Nephron progenitor cell (in vitro differentiated cells): ENCODE measurements at regions not wholly inside any gene's neighbourhood (a gene's known extent, or its start where the extent isn't known, plus 50 kb on each side); places are given as distances from the start of the nearest gene placed in this dataset.

Experiments used
- DNase-seq: peaks from one replicate; pipeline ENCODE4 v3.0.0; 2021
- H3K27ac Mint-ChIP-seq: 2 replicates; pipeline ENCODE4 v1.8.0; 2021; ENCODE audit warnings: mild to moderate bottlenecking, moderate library complexity, mixed read lengths
- H3K27me3 Mint-ChIP-seq: 2 replicates; pipeline ENCODE4 v1.8.0; 2021; ENCODE audit warnings: mild to moderate bottlenecking, low read depth, mixed read lengths; ENCODE audit not compliant: poor library complexity
- H3K36me3 Mint-ChIP-seq: 2 replicates; pipeline ENCODE4 v1.8.0; 2021; ENCODE audit warnings: low read depth, mixed read lengths
- H3K4me1 Mint-ChIP-seq: 2 replicates; pipeline ENCODE4 v1.8.0; 2021; ENCODE audit warnings: mixed read lengths
- H3K4me3 Mint-ChIP-seq: 2 replicates; pipeline ENCODE4 v1.8.0; 2021; ENCODE audit warnings: mild to moderate bottlenecking, moderate library complexity, mixed read lengths
- H3K9me3 Mint-ChIP-seq: 2 replicates; pipeline ENCODE4 v1.8.0; 2021; ENCODE audit warnings: mild to moderate bottlenecking, moderate library complexity, mixed read lengths
- TF ChIP-seq, protein P1 (sequence below): fragments of 200-600 bp; sonication (generic); IDR thresholded peaks from 2 replicates; pipeline ENCODE4 v1.5.0; 2021; ENCODE audit warnings: antibody characterized with exemption

DNA sequence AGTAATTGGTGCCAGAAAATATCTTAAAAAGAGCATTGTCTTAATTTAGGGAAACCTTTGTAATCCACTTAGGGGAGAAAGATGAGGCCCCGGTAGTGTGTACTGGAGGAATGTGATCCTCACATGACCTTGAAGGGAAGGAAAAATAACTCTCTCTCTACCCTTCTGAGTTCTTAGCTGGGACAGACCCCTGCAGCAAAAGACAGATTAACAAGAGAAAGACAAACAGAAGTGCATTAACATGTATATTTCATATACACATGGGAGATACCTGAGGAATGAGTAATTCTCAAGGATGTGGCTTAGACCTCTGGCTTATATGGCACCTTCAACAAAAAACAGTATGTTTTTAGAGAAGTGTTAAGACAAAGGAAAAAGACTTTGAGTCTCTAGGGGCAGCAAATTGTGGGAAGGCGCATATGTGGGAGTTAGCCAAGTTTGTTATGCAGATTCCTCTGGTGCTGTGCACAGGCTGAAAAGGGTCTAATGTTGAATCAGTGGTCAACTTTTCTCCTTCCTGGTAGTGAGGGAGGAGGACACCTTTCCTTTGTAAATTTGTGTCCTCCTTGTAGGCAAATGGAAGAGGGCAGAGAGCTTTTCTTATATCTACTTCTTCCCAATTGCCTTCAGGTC lies 138.8 kb downstream of the LRRC70 start:
- Mint-ChIP-seq H3K27me3 (peaks cover 8% of the 10 kb centered on the region), H3K9me3 (no peaks in the 10 kb centered on the region), H3K36me3 (no peaks in the 10 kb centered on the region), H3K27ac (peak overlapping the region; percentile 19), H3K4me3 (peak overlapping the region; percentile 52), H3K4me1 (peaks cover 68% of the 10 kb centered on the region)
- DNase-seq = no peak
- TF ChIP-seq, protein P1, sequence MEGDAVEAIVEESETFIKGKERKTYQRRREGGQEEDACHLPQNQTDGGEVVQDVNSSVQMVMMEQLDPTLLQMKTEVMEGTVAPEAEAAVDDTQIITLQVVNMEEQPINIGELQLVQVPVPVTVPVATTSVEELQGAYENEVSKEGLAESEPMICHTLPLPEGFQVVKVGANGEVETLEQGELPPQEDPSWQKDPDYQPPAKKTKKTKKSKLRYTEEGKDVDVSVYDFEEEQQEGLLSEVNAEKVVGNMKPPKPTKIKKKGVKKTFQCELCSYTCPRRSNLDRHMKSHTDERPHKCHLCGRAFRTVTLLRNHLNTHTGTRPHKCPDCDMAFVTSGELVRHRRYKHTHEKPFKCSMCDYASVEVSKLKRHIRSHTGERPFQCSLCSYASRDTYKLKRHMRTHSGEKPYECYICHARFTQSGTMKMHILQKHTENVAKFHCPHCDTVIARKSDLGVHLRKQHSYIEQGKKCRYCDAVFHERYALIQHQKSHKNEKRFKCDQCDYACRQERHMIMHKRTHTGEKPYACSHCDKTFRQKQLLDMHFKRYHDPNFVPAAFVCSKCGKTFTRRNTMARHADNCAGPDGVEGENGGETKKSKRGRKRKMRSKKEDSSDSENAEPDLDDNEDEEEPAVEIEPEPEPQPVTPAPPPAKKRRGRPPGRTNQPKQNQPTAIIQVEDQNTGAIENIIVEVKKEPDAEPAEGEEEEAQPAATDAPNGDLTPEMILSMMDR = no peak

DNA sequence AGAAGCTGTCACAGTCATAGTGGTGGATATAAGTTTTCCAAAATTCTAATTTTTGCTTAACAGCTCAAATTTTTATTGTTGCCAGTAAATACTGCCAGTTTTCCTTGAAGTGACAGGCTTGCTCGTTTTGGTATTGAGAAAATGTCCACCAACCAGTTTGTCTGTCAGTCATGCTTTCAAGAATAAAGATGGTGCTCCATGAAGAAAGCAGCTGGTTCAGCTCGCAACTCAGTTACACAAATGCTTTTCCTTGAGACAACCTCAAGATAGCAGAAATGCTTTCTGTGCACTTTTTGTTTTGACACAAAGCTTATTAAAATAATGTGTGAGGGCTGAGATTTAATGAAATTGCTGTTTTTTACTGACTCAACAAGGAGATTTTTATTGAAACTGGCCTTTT lies 135.7 kb downstream of the LRRC70 start:
- Mint-ChIP-seq H3K27me3 (peaks cover 5% of the 10 kb centered on the region), H3K4me1 (peaks cover 43% of the 10 kb centered on the region), H3K9me3 (peaks cover 3% of the 10 kb centered on the region), H3K36me3 (no peaks in the 10 kb centered on the region), H3K27ac (no peak overlapping the region), H3K4me3 (no peak overlapping the region)
- TF ChIP-seq, protein P1 = no peak
- no peak for DNase-seq

DNA sequence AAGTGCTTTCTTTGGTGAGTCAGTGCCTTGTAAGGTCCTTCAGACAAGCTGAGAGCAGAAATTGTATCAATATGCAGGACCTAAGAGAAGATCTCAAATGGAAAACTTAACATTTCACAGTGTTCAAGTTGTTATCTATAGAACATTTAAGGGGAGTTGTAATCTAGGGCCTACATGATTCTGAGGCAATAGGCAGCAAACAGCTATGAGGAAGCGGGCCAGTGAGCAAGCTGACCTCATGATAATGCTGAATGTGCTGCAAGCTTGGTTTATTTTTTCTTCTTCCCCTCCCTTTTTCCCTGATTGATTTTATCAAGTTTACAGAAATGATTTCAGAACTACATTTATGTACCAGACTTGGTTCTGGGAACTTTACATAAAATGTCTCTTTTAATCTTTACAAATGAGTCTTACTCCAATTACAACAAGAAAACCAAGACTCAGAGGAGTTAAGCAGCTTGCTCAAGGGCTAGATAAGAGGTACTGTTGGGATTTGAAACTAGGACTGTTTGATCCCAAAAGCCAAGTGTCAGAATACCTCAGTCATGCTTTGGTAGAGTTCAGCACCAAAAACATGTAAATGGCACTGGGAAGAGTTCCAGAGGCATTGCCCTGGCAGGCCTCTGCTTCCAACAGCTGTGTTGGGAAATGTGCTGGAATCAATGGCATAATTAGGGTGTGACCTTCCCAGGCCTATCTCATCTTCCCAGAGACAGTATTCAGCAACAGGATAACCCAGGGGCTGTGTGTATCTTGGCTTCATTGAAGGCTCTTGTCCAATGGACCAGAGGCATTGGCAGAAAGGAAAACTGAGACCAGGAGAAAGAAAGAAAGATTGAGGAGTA lies 130.1 kb downstream of the LRRC70 start:
- H3K4me3 Mint-ChIP-seq = no peak overlapping the region
- DNase-seq = no peak
- peaks cover 6% of the 10 kb centered on the region for H3K36me3 Mint-ChIP-seq
- TF ChIP-seq, protein P1 = no peak
- no peak overlapping the region for H3K27ac Mint-ChIP-seq
- peaks cover 8% of the 10 kb centered on the region for H3K4me1 Mint-ChIP-seq
- H3K9me3 Mint-ChIP-seq = peaks cover 28% of the 10 kb centered on the region
- H3K27me3 Mint-ChIP-seq = peaks cover 5% of the 10 kb centered on the region

DNA sequence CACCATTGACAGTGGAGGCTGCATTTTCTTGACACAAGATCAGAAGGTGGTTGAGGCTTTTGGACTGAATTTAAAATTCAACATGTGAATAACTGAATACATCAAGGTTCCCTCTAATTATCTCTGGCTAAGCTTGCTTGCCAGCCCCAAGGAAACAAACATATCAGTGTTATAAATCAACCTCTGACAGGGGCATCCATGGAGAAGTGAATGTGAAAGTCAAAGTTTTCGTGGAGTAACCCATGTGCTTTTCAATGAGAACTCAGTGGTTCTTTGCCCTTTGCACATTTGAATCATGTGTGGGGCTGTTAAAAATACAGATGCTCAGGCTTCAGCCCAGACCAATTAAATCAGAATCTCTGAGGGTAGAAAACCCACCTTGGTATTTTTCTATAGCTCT lies 128.9 kb downstream of the LRRC70 start:
- H3K36me3 Mint-ChIP-seq = peaks cover 6% of the 10 kb centered on the region
- H3K4me1 Mint-ChIP-seq = peaks cover 19% of the 10 kb centered on the region
- peaks cover 5% of the 10 kb centered on the region for H3K27me3 Mint-ChIP-seq
- TF ChIP-seq, protein P1 = no peak
- H3K4me3 Mint-ChIP-seq = no peak overlapping the region
- no peak overlapping the region for H3K27ac Mint-ChIP-seq
- no peak for DNase-seq
- H3K9me3 Mint-ChIP-seq = peaks cover 28% of the 10 kb centered on the region

DNA sequence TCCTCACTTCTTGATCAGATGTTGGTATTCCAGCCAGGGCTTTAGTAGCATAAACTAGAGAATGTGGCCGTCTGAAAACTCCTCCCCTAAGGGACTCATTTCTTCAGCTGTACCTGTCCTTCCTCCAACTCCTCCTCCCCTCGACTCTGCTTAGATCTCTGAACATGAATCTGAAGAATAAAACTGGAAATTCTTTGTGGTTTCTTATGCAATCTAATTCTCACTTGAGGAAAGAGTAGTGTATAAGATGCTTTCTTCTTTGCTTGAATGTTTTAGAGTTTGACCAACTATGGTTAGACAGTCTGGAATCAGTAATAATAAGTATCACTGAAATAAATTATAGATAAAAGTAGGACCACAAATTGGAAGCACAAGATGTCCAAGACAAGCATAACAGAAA lies 128.5 kb downstream of the LRRC70 start:
- Mint-ChIP-seq H3K9me3 (peaks cover 28% of the 10 kb centered on the region), H3K36me3 (peaks cover 6% of the 10 kb centered on the region), H3K4me1 (peaks cover 23% of the 10 kb centered on the region), H3K27ac (no peak overlapping the region), H3K4me3 (no peak overlapping the region), H3K27me3 (peaks cover 7% of the 10 kb centered on the region)
- TF ChIP-seq, protein P1 = no peak
- no peak for DNase-seq
